Astrocyte (in vitro differentiated cells and primary cell): ENCODE measurements at regions not wholly inside any gene's neighbourhood (a gene's known extent, or its start where the extent isn't known, plus 50 kb on each side); places are given as distances from the start of the nearest gene placed in this dataset.

Source experiments
- DNase-seq: peaks from one replicate; pipeline ENCODE4 v3.0.0-alpha.2; 2010; ENCODE audit warnings: low read depth
- FAIRE-seq: peaks from 2 replicates; lab custom pipeline; 2011; peaks lifted over from hg19 to GRCh38; lab: Jason Lieb, UNC
- H2AFZ ChIP-seq: 2 replicates; pipeline ENCODE4 v1.6.0; 2012; ENCODE audit warnings: low read depth, low read length, inconsistent platforms
- H3K27ac ChIP-seq: 2 replicates; pipeline ENCODE4 v1.5.1; 2011; ENCODE audit warnings: low read depth, low read length, inconsistent platforms
- H3K27me3 ChIP-seq: 2 replicates; pipeline ENCODE4 v1.6.0; 2011; ENCODE audit warnings: low read length, inconsistent platforms; ENCODE audit not compliant: insufficient read depth
- H3K36me3 ChIP-seq: 2 replicates; pipeline ENCODE4 v1.5.1; 2011; ENCODE audit warnings: low read length, inconsistent platforms; ENCODE audit not compliant: insufficient read depth
- H3K4me1 ChIP-seq: 2 replicates; pipeline ENCODE4 v1.5.1; 2011; ENCODE audit warnings: low read length, inconsistent platforms; ENCODE audit not compliant: insufficient read depth
- H3K4me2 ChIP-seq: 2 replicates; pipeline ENCODE4 v1.6.0; 2012; ENCODE audit warnings: low read length, inconsistent platforms
- H3K4me3 ChIP-seq: 2 replicates; pipeline ENCODE4 v1.5.1; 2011; ENCODE audit warnings: low read depth, mild to moderate bottlenecking, low read length, inconsistent platforms; ENCODE audit not compliant: insufficient read depth
- H3K79me2 ChIP-seq: 2 replicates; pipeline ENCODE4 v1.6.0; 2012; ENCODE audit warnings: mild to moderate bottlenecking, low read length, inconsistent platforms; ENCODE audit not compliant: insufficient read depth
- H3K9ac ChIP-seq: 2 replicates; pipeline ENCODE4 v1.6.0; 2012; ENCODE audit warnings: mild to moderate bottlenecking, low read length, inconsistent platforms
- H3K9me3 ChIP-seq: 2 replicates; pipeline ENCODE4 v1.5.1; 2012; ENCODE audit warnings: low read depth, mild to moderate bottlenecking, low read length, inconsistent platforms; ENCODE audit not compliant: insufficient read depth
- H4K20me1 ChIP-seq: 2 replicates; pipeline ENCODE4 v1.6.0; 2012; ENCODE audit warnings: low read length, inconsistent platforms; ENCODE audit not compliant: insufficient read depth
- H3K27ac Mint-ChIP-seq: one replicate; pipeline ENCODE4 v1.8.0; 2021; ENCODE audit warnings: mild to moderate bottlenecking, mixed read lengths; ENCODE audit not compliant: unreplicated experiment
- H3K27me3 Mint-ChIP-seq: one replicate; pipeline ENCODE4 v1.8.0; 2021; ENCODE audit warnings: low read depth, mixed read lengths; ENCODE audit not compliant: unreplicated experiment
- H3K36me3 Mint-ChIP-seq: one replicate; pipeline ENCODE4 v1.8.0; 2021; ENCODE audit warnings: low read depth, mixed read lengths; ENCODE audit not compliant: unreplicated experiment
- H3K4me1 Mint-ChIP-seq: one replicate; pipeline ENCODE4 v1.8.0; 2021; ENCODE audit warnings: low read depth, mixed read lengths; ENCODE audit not compliant: unreplicated experiment
- H3K4me3 Mint-ChIP-seq: one replicate; pipeline ENCODE4 v1.8.0; 2021; ENCODE audit warnings: mild to moderate bottlenecking, moderate library complexity, mixed read lengths; ENCODE audit not compliant: unreplicated experiment
- H3K9me3 Mint-ChIP-seq: one replicate; pipeline ENCODE4 v1.8.0; 2021; ENCODE audit warnings: mild to moderate bottlenecking, mixed read lengths; ENCODE audit not compliant: unreplicated experiment
- EZH2 ChIP-seq: IDR thresholded peaks from 2 replicates; pipeline ENCODE4 v1.6.1; 2012; ENCODE audit warnings: mild to moderate bottlenecking, low read length, inconsistent platforms; ENCODE audit not compliant: insufficient read depth
- TF ChIP-seq, protein P1 (sequence below): IDR thresholded peaks from 2 replicates; pipeline ENCODE4 v1.5.1; 2011; ENCODE audit warnings: low read depth, mild to moderate bottlenecking, inconsistent platforms, low read length, moderate library complexity; ENCODE audit not compliant: insufficient read depth

DNA sequence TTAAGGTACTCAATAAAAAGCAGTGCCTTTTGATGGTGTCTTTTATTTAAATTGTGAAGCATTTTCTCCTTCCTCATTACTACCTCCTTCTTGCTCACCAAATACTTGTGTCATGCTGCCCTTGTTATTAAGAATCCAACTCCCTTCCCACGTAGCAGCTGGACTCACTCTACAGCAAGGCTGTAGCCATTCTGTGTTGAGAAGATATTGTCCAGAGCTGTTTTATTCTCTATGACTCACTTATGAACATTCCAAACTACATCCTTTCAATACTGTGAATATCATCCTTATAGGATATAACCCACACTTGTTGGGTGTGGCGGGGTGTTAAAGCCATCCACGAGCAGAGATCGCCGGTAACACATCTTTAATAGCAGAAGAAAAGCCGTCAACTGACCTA is 1671.5 kb upstream of the SLC10A2 start:
- Mint-ChIP-seq H3K36me3 (no peaks in the 10 kb centered on the region), H3K4me3 (no peak overlapping the region), H3K27ac (no peak overlapping the region), H3K9me3 (no peaks in the 10 kb centered on the region), H3K4me1 (peaks cover 4% of the 10 kb centered on the region), H3K27me3 (no peaks in the 10 kb centered on the region)
- H3K4me2 ChIP-seq: no peak overlapping the region
- DNase-seq: peak; percentile 3
- H3K9ac ChIP-seq: no peak overlapping the region
- H4K20me1 ChIP-seq: no peaks in the 10 kb centered on the region
- FAIRE-seq: no peak
- H3K9me3 ChIP-seq: no peaks in the 10 kb centered on the region
- no peak for TF ChIP-seq EZH2
- TF ChIP-seq, protein P1, sequence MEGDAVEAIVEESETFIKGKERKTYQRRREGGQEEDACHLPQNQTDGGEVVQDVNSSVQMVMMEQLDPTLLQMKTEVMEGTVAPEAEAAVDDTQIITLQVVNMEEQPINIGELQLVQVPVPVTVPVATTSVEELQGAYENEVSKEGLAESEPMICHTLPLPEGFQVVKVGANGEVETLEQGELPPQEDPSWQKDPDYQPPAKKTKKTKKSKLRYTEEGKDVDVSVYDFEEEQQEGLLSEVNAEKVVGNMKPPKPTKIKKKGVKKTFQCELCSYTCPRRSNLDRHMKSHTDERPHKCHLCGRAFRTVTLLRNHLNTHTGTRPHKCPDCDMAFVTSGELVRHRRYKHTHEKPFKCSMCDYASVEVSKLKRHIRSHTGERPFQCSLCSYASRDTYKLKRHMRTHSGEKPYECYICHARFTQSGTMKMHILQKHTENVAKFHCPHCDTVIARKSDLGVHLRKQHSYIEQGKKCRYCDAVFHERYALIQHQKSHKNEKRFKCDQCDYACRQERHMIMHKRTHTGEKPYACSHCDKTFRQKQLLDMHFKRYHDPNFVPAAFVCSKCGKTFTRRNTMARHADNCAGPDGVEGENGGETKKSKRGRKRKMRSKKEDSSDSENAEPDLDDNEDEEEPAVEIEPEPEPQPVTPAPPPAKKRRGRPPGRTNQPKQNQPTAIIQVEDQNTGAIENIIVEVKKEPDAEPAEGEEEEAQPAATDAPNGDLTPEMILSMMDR: no peak
- no peak overlapping the region for H3K4me3 ChIP-seq
- H3K79me2 ChIP-seq: no peaks in the 10 kb centered on the region
- H2AFZ ChIP-seq: no peak overlapping the region
- H3K4me1 ChIP-seq: no peaks in the 10 kb centered on the region
- no peaks in the 10 kb centered on the region for H3K27me3 ChIP-seq
- no peaks in the 10 kb centered on the region for H3K36me3 ChIP-seq
- H3K27ac ChIP-seq: no peak overlapping the region

DNA sequence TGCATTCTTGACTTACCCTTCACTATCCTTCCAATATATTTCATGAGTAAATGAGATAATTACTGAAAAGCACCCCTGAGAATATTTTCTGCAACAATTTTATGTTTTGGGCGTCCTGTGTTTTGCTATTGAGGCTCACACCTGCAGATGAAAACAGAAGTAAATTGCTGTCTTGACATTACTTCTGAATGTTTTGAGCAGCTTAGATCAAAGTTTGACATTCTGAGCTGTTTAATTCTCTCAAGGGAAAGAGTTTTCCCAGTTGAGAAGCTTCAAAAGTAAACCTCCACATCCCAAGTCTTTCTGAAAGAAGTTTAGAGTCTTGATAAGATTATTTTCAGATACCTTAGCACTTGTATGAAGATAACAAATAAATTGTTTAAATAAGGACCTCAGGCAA is 1667.2 kb upstream of the SLC10A2 start:
- Histone ChIP-seq H3K79me2 (no peaks in the 10 kb centered on the region), H3K36me3 (no peaks in the 10 kb centered on the region), H4K20me1 (no peaks in the 10 kb centered on the region), H2AFZ (no peak overlapping the region), H3K27me3 (no peaks in the 10 kb centered on the region), H3K4me2 (no peak overlapping the region), H3K9me3 (no peaks in the 10 kb centered on the region), H3K4me1 (no peaks in the 10 kb centered on the region), H3K27ac (no peak overlapping the region), H3K9ac (no peak overlapping the region), H3K4me3 (no peak overlapping the region)
- no peaks in the 10 kb centered on the region for H3K9me3 Mint-ChIP-seq
- TF ChIP-seq, protein P1: no peak
- no peak for TF ChIP-seq EZH2
- FAIRE-seq (no peak), DNase-seq (no peak)
- H3K27me3 Mint-ChIP-seq: no peaks in the 10 kb centered on the region
- no peak overlapping the region for H3K4me3 Mint-ChIP-seq
- peaks cover 4% of the 10 kb centered on the region for H3K4me1 Mint-ChIP-seq
- no peak overlapping the region for H3K27ac Mint-ChIP-seq
- no peaks in the 10 kb centered on the region for H3K36me3 Mint-ChIP-seq

DNA sequence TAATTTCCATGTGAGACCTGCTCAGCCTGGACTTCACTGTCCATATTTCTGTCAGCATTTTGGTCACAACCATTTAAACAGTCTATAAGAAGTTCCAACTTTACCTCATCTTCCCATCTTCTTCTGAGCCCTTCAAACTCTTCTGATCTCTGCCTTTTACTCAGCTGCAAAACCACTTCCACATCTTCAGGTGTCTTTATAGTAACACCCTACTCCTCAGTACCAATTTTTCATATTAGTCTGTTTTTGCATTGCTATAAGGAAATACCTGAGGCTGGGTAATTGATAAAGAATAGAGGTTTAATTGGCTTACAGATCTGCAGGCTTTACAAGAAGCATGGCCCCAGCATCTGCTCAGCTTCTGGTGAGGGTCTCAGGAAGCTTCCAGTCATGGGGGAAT is 1648.9 kb upstream of the SLC10A2 start:
- no peak overlapping the region for H3K9ac ChIP-seq
- Mint-ChIP-seq H3K36me3 (no peaks in the 10 kb centered on the region), H3K27me3 (no peaks in the 10 kb centered on the region), H3K4me1 (no peaks in the 10 kb centered on the region), H3K4me3 (no peak overlapping the region), H3K27ac (no peak overlapping the region), H3K9me3 (peaks cover 7% of the 10 kb centered on the region)
- H3K4me3 ChIP-seq: no peak overlapping the region
- no peaks in the 10 kb centered on the region for H3K79me2 ChIP-seq
- H3K36me3 ChIP-seq: no peaks in the 10 kb centered on the region
- no peak for DNase-seq
- H4K20me1 ChIP-seq: no peaks in the 10 kb centered on the region
- no peak for TF ChIP-seq EZH2
- TF ChIP-seq, protein P1: no peak
- H3K9me3 ChIP-seq: no peaks in the 10 kb centered on the region
- H3K4me1 ChIP-seq: no peaks in the 10 kb centered on the region
- no peak overlapping the region for H2AFZ ChIP-seq
- no peaks in the 10 kb centered on the region for H3K27me3 ChIP-seq
- FAIRE-seq: no peak
- no peak overlapping the region for H3K4me2 ChIP-seq
- no peak overlapping the region for H3K27ac ChIP-seq
